Neural crest cell (in vitro differentiated cells): ENCODE measurements at regions not wholly inside any gene's neighbourhood (a gene's known extent, or its start where the extent isn't known, plus 50 kb on each side); places are given as distances from the start of the nearest gene placed in this dataset.

ENCODE experiments used
- DNase-seq: peaks from one replicate; pipeline ENCODE4 v3.0.0; 2021; ENCODE audit warnings: low read depth, mixed read lengths, low spot score
- H3K27ac Mint-ChIP-seq: one replicate; pipeline ENCODE4 v1.8.0; 2021; ENCODE audit warnings: mild to moderate bottlenecking, mixed read lengths; ENCODE audit not compliant: unreplicated experiment
- H3K27me3 Mint-ChIP-seq: 2 replicates; pipeline ENCODE4 v1.8.0; 2021; ENCODE audit warnings: low read depth, mild to moderate bottlenecking, mixed read lengths
- H3K36me3 Mint-ChIP-seq: 2 replicates; pipeline ENCODE4 v1.8.0; 2021; ENCODE audit warnings: low read depth, mild to moderate bottlenecking, mixed read lengths
- H3K4me1 Mint-ChIP-seq: 2 replicates; pipeline ENCODE4 v1.8.0; 2021; ENCODE audit warnings: mixed read lengths
- H3K4me3 Mint-ChIP-seq: one replicate; pipeline ENCODE4 v1.8.0; 2021; ENCODE audit warnings: mild to moderate bottlenecking, mixed read lengths
- H3K9me3 Mint-ChIP-seq: 2 replicates; pipeline ENCODE4 v1.8.0; 2021; ENCODE audit warnings: mixed read lengths
- TF ChIP-seq, protein P1 (sequence below): fragments of 200-600 bp; sonication (generic); conservative IDR thresholded peaks from 2 replicates; pipeline ENCODE4 v1.5.0; 2021; ENCODE audit warnings: antibody characterized with exemption, mild to moderate bottlenecking

DNA sequence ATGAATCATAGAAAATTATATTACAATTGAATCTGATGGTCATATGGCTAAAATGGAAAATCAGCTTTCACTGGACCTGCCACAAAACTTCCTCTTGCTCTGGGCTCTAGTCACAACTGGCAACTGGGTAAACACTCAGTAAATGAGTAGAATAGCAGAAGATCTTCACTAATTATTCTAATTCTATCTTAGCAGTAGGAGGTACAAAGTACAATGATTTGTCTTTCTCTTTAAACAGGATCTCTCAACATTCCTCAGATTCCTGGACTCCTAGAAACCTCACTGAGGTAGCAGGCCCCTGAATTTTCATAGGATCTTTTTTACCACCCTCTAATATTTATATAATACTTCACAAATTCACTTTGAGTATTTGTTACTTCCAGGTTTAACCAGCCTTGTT is 239.9 kb upstream of the SMARCA2 start:
- Mint-ChIP-seq H3K27ac (no peak overlapping the region), H3K4me1 (no peaks in the 10 kb centered on the region), H3K36me3 (no peaks in the 10 kb centered on the region), H3K9me3 (no peaks in the 10 kb centered on the region), H3K27me3 (no peaks in the 10 kb centered on the region), H3K4me3 (no peak overlapping the region)
- no peak for DNase-seq
- TF ChIP-seq, protein P1, sequence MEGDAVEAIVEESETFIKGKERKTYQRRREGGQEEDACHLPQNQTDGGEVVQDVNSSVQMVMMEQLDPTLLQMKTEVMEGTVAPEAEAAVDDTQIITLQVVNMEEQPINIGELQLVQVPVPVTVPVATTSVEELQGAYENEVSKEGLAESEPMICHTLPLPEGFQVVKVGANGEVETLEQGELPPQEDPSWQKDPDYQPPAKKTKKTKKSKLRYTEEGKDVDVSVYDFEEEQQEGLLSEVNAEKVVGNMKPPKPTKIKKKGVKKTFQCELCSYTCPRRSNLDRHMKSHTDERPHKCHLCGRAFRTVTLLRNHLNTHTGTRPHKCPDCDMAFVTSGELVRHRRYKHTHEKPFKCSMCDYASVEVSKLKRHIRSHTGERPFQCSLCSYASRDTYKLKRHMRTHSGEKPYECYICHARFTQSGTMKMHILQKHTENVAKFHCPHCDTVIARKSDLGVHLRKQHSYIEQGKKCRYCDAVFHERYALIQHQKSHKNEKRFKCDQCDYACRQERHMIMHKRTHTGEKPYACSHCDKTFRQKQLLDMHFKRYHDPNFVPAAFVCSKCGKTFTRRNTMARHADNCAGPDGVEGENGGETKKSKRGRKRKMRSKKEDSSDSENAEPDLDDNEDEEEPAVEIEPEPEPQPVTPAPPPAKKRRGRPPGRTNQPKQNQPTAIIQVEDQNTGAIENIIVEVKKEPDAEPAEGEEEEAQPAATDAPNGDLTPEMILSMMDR: no peak

DNA sequence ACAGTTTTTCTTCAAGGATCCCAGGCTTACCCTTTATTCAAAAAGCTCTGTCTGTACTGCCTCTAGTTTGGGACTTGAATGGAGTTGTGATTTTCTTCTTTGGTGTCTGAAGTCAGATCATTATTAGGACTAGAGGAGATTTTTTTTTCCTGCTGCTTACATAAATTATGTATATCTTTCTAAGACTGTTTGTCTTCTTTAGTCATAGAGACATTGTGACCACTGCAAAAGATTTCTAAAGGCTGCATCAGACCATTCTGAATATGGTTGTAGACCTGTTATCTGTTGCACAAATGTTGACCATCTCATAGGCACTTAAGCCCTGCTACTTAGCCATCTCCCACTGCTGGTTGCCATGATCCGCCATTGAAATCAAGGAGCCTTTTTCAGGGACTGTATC is 238.5 kb upstream of the SMARCA2 start:
- Mint-ChIP-seq H3K27ac (no peak overlapping the region), H3K27me3 (no peaks in the 10 kb centered on the region), H3K9me3 (no peaks in the 10 kb centered on the region), H3K4me3 (no peak overlapping the region), H3K4me1 (no peaks in the 10 kb centered on the region), H3K36me3 (no peaks in the 10 kb centered on the region)
- DNase-seq: no peak
- TF ChIP-seq, protein P1: no peak

DNA sequence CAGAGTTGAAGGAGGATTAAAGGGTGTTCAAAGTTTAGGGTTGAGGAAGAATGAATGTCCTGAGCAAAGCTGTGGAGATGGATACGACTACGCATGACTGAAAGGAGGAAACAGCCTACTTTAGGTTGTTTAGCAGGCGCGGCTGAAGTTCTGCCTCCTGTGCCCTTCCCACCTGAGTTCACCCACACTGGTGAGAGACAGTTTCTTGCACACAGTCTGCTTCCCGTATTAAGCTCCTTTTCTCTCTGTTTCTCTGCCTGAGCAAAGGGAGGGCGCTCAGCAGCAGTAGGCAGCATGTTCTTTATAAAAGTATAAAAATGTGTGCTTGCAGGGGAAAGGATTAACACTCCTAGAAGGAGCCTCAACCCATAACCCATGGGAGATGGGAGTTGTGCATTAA is 224.0 kb upstream of the SMARCA2 start:
- Mint-ChIP-seq H3K36me3 (no peaks in the 10 kb centered on the region), H3K27ac (no peak overlapping the region), H3K4me1 (no peaks in the 10 kb centered on the region), H3K9me3 (peaks cover 4% of the 10 kb centered on the region), H3K4me3 (no peak overlapping the region), H3K27me3 (no peaks in the 10 kb centered on the region)
- TF ChIP-seq, protein P1: no peak
- no peak for DNase-seq

- Mint-ChIP-seq H3K4me3 (no peak overlapping the region), H3K9me3 (peaks cover 4% of the 10 kb centered on the region), H3K27ac (no peak overlapping the region)
These were observed 220.4 kb upstream of the SMARCA2 start for GRCh38 chr9:1794547-1795270.

GRCh38 chr9:1804128-1804865 is 210.8 kb upstream of the SMARCA2 start:
- peaks cover 6% of the 10 kb centered on the region for H3K9me3 Mint-ChIP-seq
- no peaks in the 10 kb centered on the region for H3K27me3 Mint-ChIP-seq
- H3K36me3 Mint-ChIP-seq: no peaks in the 10 kb centered on the region
- H3K4me1 Mint-ChIP-seq: no peaks in the 10 kb centered on the region
- no peak for DNase-seq
- H3K27ac Mint-ChIP-seq: no peak overlapping the region
- TF ChIP-seq, protein P1: no peak
- no peak overlapping the region for H3K4me3 Mint-ChIP-seq

More at GRCh38 chr9:1794547-1795270, 220.4 kb upstream of the SMARCA2 start:
- TF ChIP-seq, protein P1: no peak
- no peaks in the 10 kb centered on the region for H3K4me1 Mint-ChIP-seq
- no peaks in the 10 kb centered on the region for H3K27me3 Mint-ChIP-seq
- no peak for DNase-seq
- H3K36me3 Mint-ChIP-seq: no peaks in the 10 kb centered on the region
